MM.1S (cell line): ENCODE measurements at regions not wholly inside any gene's neighbourhood (a gene's known extent, or its start where the extent isn't known, plus 50 kb on each side); places are given as distances from the start of the nearest gene placed in this dataset.

Source experiments
- DNase-seq: peaks from one replicate; pipeline ENCODE4 v3.0.0-alpha.2; 2015
- H2AFZ ChIP-seq: fragments of 300-600 bp; sonication (generic); 2 replicates; pipeline ENCODE4 v1.6.0; 2016; ENCODE audit warnings: antibody characterized with exemption, low read length
- H3F3A ChIP-seq: fragments of 300-600 bp; sonication (generic); 2 replicates; pipeline ENCODE4 v1.6.1; 2016; ENCODE audit warnings: mild to moderate bottlenecking, antibody characterized with exemption, low read length, moderate library complexity, mixed read lengths; ENCODE audit not compliant: insufficient read depth
- H3K27ac ChIP-seq: fragments of 300-600 bp; sonication (generic); 2 replicates; pipeline ENCODE4 v1.5.1; 2016; ENCODE audit warnings: mild to moderate bottlenecking, low read length
- H3K27me3 ChIP-seq: fragments of 300-600 bp; sonication (generic); replicated peaks from 2 replicates; pipeline ENCODE4 v1.6.0; 2016; ENCODE audit warnings: low read length; ENCODE audit not compliant: insufficient read depth
- H3K36me3 ChIP-seq: fragments of 300-600 bp; sonication (generic); replicated peaks from 2 replicates; pipeline ENCODE4 v1.6.1; 2016; ENCODE audit warnings: mild to moderate bottlenecking, low read length, mixed read lengths; ENCODE audit not compliant: insufficient read depth
- H3K4me1 ChIP-seq: fragments of 300-600 bp; sonication (generic); 2 replicates; pipeline ENCODE4 v1.6.1; 2016; ENCODE audit warnings: low read length, mixed read lengths
- H3K4me2 ChIP-seq: fragments of 300-600 bp; sonication (generic); 2 replicates; pipeline ENCODE4 v1.6.0; 2016; ENCODE audit warnings: low read depth, low read length
- H3K4me3 ChIP-seq: fragments of 300-600 bp; sonication (generic); 2 replicates; pipeline ENCODE4 v1.5.1; 2016; ENCODE audit warnings: low read length, mixed read lengths
- H3K79me2 ChIP-seq: fragments of 300-600 bp; sonication (generic); 2 replicates; pipeline ENCODE4 v1.6.1; 2016; ENCODE audit warnings: mixed run types, low read length, mixed read lengths
- H3K9ac ChIP-seq: fragments of 300-600 bp; sonication (generic); 2 replicates; pipeline ENCODE4 v1.6.1; 2016; ENCODE audit warnings: low read length, mixed read lengths
- H3K9me2 ChIP-seq: fragments of 300-600 bp; sonication (generic); replicated peaks from 2 replicates; pipeline ENCODE4 v1.6.1; 2016; ENCODE audit warnings: mild to moderate bottlenecking, low read length, mixed read lengths; ENCODE audit not compliant: insufficient read depth
- H3K9me3 ChIP-seq: fragments of 300-600 bp; sonication (generic); replicated peaks from 2 replicates; pipeline ENCODE4 v1.6.1; 2016; ENCODE audit warnings: mild to moderate bottlenecking, low read length, mixed read lengths; ENCODE audit not compliant: insufficient read depth
- H4K20me1 ChIP-seq: fragments of 300-600 bp; sonication (generic); 2 replicates; pipeline ENCODE4 v1.6.1; 2016; ENCODE audit warnings: mild to moderate bottlenecking, low read length, moderate library complexity, mixed read lengths; ENCODE audit not compliant: insufficient read depth
- EZH2 ChIP-seq: fragments of 300-600 bp; sonication (generic); optimal IDR thresholded peaks from 2 replicates; pipeline ENCODE3; 2017; ENCODE audit warnings: low read depth, mild to moderate bottlenecking, antibody characterized with exemption, low read length, mixed read lengths
- EZH2phosphoT487 ChIP-seq: fragments of 300-600 bp; sonication (generic); IDR thresholded peaks from 2 replicates; pipeline ENCODE4 v1.6.1; 2018; ENCODE audit warnings: antibody characterized with exemption, low read length
- TF ChIP-seq, protein P1 (sequence below): fragments of 300-600 bp; sonication (generic); IDR thresholded peaks from 2 replicates; pipeline ENCODE4 v1.5.1; 2016; ENCODE audit warnings: antibody characterized with exemption, low read length, mixed read lengths

DNA sequence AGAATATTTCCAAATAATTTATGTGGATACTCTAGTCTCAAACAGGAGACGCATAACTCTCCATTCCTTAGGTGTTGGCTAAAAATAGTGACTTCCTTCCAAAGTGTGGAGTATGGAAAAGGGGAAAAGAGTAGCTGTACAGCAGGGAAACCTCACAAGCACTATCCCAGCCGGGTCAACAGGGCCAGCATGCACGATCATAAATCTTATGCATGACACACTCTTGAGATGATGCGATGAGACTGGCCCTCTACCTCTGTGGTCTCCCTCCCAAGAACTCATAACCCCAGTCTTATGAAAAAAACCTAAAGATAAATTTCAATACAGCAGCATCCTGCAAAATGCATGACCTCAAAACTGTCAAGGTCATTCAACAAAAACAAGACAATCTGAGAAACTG lies 197.3 kb downstream of the TEX36 start:
- Histone ChIP-seq H3K4me2 (no peak overlapping the region), H3K9me2 (no peaks in the 10 kb centered on the region), H4K20me1 (no peaks in the 10 kb centered on the region), H3K36me3 (no peaks in the 10 kb centered on the region), H3K27ac (no peak overlapping the region), H2AFZ (no peak overlapping the region), H3K9ac (no peak overlapping the region), H3K4me3 (no peak overlapping the region), H3K9me3 (no peaks in the 10 kb centered on the region), H3K4me1 (no peaks in the 10 kb centered on the region), H3K27me3 (peaks cover 2% of the 10 kb centered on the region; the same call in 1 of the 2 replicates), H3F3A (no peaks in the 10 kb centered on the region), H3K79me2 (no peaks in the 10 kb centered on the region)
- TF ChIP-seq EZH2phosphoT487 (no peak), EZH2 (no peak)
- TF ChIP-seq, protein P1, sequence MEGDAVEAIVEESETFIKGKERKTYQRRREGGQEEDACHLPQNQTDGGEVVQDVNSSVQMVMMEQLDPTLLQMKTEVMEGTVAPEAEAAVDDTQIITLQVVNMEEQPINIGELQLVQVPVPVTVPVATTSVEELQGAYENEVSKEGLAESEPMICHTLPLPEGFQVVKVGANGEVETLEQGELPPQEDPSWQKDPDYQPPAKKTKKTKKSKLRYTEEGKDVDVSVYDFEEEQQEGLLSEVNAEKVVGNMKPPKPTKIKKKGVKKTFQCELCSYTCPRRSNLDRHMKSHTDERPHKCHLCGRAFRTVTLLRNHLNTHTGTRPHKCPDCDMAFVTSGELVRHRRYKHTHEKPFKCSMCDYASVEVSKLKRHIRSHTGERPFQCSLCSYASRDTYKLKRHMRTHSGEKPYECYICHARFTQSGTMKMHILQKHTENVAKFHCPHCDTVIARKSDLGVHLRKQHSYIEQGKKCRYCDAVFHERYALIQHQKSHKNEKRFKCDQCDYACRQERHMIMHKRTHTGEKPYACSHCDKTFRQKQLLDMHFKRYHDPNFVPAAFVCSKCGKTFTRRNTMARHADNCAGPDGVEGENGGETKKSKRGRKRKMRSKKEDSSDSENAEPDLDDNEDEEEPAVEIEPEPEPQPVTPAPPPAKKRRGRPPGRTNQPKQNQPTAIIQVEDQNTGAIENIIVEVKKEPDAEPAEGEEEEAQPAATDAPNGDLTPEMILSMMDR = no peak
- no peak for DNase-seq

DNA sequence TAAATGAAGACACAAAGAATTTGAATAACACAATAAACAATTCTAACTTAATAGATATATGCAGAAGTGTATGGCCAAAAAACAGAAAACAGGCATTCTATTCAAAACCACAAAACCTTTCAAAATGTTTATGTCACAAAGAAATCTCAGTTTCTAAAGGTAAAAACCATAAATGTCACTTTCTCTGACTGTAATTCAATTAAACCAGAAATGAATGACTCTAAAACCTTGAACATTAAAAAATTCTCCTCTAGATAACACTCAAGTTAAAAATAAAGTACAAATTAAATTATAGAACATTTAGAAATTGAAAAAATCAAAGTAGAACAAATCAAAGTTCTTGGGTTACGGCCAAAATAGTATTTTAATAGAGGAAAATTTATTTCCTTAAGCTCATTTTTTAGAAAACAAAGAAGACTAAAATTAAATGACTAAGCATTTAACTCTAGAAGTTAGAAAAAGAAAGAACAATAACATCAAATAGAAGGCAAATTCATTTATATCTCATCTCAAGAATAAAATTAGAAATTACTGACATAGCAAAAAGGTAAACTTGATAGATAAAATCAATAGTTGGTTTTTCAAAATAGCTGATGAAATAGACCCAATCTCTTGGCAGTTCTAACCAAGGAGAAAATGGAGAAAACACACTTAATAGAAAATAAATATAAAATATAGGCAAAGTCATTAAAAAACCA lies 198.8 kb downstream of the TEX36 start:
- no peaks in the 10 kb centered on the region for H3F3A ChIP-seq
- no peak overlapping the region for H3K4me2 ChIP-seq
- TF ChIP-seq, protein P1 = no peak
- TF ChIP-seq EZH2 (no peak), EZH2phosphoT487 (no peak)
- no peaks in the 10 kb centered on the region for H3K9me3 ChIP-seq
- no peak overlapping the region for H3K4me3 ChIP-seq
- H3K9ac ChIP-seq = no peak overlapping the region
- H3K4me1 ChIP-seq = no peaks in the 10 kb centered on the region
- no peak for DNase-seq
- H2AFZ ChIP-seq = no peak overlapping the region
- no peaks in the 10 kb centered on the region for H3K36me3 ChIP-seq
- H4K20me1 ChIP-seq = no peaks in the 10 kb centered on the region
- H3K79me2 ChIP-seq = no peaks in the 10 kb centered on the region
- H3K27ac ChIP-seq = no peak overlapping the region
- no peaks in the 10 kb centered on the region for H3K9me2 ChIP-seq
- H3K27me3 ChIP-seq = no peaks in the 10 kb centered on the region; the same call in 1 of the 2 replicates

DNA sequence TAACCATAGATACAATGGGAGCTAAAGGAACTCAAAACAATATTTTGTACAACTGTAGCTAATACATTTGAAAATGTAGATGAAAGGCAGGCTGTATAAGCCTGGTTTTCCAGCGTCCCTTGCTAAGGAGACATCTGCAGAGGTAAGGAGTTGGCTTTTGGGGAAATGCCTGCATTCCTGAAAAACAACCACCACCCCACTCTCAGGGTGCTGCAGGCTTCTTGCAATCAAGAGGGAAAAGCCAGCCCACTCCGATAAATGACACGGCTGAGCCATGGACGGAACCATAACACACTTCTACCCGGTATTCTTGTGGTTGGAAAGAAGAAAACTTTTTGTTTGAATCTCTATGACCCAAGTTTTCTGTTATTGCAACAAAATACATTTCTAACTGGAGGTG lies 200.3 kb downstream of the TEX36 start:
- Histone ChIP-seq H3K36me3 (no peaks in the 10 kb centered on the region), H3K4me1 (no peaks in the 10 kb centered on the region), H3K9ac (no peak overlapping the region), H3K27ac (no peak overlapping the region), H3F3A (no peaks in the 10 kb centered on the region), H3K27me3 (no peaks in the 10 kb centered on the region), H3K9me3 (no peaks in the 10 kb centered on the region), H3K4me3 (no peak overlapping the region), H3K9me2 (no peaks in the 10 kb centered on the region), H2AFZ (no peak overlapping the region), H3K79me2 (no peaks in the 10 kb centered on the region), H3K4me2 (no peak overlapping the region), H4K20me1 (no peaks in the 10 kb centered on the region)
- TF ChIP-seq, protein P1 = no peak
- TF ChIP-seq EZH2 (no peak), EZH2phosphoT487 (no peak)
- DNase-seq = no peak
